NB4 (cell line): ENCODE measurements at regions not wholly inside any gene's neighbourhood (a gene's known extent, or its start where the extent isn't known, plus 50 kb on each side); places are given as distances from the start of the nearest gene placed in this dataset.

Source experiments
- TF ChIP-seq, protein P1 (sequence below): IDR thresholded peaks from one replicate; pipeline ENCODE4 v1.5.1; 2012; ENCODE audit warnings: low read depth, low read length
- TF ChIP-seq, protein P2 (sequence below): IDR thresholded peaks from 2 replicates; pipeline ENCODE4 v1.6.1; 2011; ENCODE audit warnings: low read depth, low read length

DNA sequence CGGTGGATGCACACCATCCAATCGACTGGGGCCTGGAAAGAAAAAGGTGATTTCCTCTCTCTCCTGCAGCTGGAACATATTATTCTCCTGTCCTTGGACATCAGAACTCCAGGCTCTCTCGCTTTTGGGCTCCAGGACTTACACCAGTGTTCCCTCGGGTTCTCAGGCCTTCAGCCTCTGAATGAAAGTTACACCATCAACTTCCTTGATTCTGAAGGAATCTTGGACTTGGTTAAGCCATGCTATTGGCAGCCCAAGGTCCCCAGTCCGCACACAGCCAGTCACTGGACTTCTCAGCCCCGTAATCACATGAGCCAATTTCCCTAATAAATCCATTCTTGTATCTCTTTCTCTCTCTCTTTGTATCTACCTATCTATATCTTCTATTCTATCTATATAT is 418.9 kb downstream of the IRS1 start:
- TF ChIP-seq, protein P1, sequence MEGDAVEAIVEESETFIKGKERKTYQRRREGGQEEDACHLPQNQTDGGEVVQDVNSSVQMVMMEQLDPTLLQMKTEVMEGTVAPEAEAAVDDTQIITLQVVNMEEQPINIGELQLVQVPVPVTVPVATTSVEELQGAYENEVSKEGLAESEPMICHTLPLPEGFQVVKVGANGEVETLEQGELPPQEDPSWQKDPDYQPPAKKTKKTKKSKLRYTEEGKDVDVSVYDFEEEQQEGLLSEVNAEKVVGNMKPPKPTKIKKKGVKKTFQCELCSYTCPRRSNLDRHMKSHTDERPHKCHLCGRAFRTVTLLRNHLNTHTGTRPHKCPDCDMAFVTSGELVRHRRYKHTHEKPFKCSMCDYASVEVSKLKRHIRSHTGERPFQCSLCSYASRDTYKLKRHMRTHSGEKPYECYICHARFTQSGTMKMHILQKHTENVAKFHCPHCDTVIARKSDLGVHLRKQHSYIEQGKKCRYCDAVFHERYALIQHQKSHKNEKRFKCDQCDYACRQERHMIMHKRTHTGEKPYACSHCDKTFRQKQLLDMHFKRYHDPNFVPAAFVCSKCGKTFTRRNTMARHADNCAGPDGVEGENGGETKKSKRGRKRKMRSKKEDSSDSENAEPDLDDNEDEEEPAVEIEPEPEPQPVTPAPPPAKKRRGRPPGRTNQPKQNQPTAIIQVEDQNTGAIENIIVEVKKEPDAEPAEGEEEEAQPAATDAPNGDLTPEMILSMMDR, result no peak
- TF ChIP-seq, protein P2, sequence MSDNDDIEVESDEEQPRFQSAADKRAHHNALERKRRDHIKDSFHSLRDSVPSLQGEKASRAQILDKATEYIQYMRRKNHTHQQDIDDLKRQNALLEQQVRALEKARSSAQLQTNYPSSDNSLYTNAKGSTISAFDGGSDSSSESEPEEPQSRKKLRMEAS, result no peak
